ENCODE measurements at regions not wholly inside any gene's neighbourhood (a gene's known extent, or its start where the extent isn't known, plus 50 kb on each side); places are given as distances from the start of the nearest gene placed in this dataset.

DNA sequence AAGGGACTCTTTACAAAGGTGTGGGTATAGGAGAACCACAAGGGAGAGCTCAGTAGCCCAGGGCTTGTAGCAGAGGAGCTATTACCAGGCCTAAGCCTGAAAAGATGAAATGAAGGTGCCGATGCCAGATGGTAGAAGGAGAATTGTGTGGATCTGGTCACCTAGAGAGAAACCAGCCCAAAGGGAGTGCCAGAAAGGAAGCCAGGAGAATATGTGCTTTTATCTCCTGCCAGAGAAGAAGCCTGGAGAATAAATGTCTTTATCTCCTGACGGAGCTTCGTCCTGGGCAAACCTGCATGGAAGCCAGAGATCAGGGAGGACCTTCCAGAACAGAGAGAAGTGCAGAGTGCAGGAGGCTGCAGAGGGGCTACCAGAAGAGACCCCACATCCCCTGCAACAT is 142.6 kb downstream of the MED10 start:
- TF ChIP-seq USF2 (CRISPR knock-in tag; IDR thresholded peaks at IDR 0.05) (no peak), CTCF (IDR thresholded peaks at IDR 0.05) (no peak)
- TF ChIP-seq, protein P1, sequence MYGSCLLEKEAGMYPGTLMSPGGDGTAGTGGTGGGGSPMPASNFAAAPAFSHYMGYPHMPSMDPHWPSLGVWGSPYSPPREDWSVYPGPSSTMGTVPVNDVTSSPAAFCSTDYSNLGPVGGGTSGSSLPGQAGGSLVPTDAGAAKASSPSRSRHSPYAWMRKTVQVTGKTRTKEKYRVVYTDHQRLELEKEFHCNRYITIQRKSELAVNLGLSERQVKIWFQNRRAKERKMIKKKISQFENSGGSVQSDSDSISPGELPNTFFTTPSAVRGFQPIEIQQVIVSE (CRISPR knock-in tag; IDR thresholded peaks at IDR 0.05; ENCODE audit: borderline replicate concordance) = no peak
- TF ChIP-seq, protein P2, sequence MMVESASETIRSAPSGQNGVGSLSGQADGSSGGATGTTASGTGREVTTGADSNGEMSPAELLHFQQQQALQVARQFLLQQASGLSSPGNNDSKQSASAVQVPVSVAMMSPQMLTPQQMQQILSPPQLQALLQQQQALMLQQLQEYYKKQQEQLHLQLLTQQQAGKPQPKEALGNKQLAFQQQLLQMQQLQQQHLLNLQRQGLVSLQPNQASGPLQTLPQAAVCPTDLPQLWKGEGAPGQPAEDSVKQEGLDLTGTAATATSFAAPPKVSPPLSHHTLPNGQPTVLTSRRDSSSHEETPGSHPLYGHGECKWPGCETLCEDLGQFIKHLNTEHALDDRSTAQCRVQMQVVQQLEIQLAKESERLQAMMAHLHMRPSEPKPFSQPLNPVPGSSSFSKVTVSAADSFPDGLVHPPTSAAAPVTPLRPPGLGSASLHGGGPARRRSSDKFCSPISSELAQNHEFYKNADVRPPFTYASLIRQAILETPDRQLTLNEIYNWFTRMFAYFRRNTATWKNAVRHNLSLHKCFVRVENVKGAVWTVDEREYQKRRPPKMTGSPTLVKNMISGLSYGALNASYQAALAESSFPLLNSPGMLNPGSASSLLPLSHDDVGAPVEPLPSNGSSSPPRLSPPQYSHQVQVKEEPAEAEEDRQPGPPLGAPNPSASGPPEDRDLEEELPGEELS (CRISPR knock-in tag; IDR thresholded peaks at IDR 0.05) = no peak
- TF ChIP-seq, protein P3, sequence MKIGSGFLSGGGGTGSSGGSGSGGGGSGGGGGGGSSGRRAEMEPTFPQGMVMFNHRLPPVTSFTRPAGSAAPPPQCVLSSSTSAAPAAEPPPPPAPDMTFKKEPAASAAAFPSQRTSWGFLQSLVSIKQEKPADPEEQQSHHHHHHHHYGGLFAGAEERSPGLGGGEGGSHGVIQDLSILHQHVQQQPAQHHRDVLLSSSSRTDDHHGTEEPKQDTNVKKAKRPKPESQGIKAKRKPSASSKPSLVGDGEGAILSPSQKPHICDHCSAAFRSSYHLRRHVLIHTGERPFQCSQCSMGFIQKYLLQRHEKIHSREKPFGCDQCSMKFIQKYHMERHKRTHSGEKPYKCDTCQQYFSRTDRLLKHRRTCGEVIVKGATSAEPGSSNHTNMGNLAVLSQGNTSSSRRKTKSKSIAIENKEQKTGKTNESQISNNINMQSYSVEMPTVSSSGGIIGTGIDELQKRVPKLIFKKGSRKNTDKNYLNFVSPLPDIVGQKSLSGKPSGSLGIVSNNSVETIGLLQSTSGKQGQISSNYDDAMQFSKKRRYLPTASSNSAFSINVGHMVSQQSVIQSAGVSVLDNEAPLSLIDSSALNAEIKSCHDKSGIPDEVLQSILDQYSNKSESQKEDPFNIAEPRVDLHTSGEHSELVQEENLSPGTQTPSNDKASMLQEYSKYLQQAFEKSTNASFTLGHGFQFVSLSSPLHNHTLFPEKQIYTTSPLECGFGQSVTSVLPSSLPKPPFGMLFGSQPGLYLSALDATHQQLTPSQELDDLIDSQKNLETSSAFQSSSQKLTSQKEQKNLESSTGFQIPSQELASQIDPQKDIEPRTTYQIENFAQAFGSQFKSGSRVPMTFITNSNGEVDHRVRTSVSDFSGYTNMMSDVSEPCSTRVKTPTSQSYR (CRISPR knock-in tag; IDR thresholded peaks at IDR 0.05) = no peak
